NB4 (cell line): ENCODE measurements at regions not wholly inside any gene's neighbourhood (a gene's known extent, or its start where the extent isn't known, plus 50 kb on each side); places are given as distances from the start of the nearest gene placed in this dataset.
A peak's percentile ranks its signal among the peaks of the same experiment; 100 is the strongest.

ENCODE experiments used
- DNase-seq: peaks from one replicate; pipeline ENCODE4 v3.0.0; 2010; ENCODE audit warnings: low read depth
- H3K4me3 ChIP-seq: one replicate; pipeline ENCODE4 v1.5.1; 2011; ENCODE audit warnings: mild to moderate bottlenecking, low read depth, low read length, moderate library complexity
- CTCF ChIP-seq: IDR thresholded peaks from one replicate; pipeline ENCODE4 v1.5.1; 2012; ENCODE audit warnings: low read depth, low read length
- MAX ChIP-seq: IDR thresholded peaks from 2 replicates; pipeline ENCODE4 v1.6.1; 2011; ENCODE audit warnings: low read depth, low read length
- MYC ChIP-seq: IDR thresholded peaks from 2 replicates; pipeline ENCODE4 v1.6.1; 2011; ENCODE audit warnings: low read depth, low read length
- POLR2A ChIP-seq: IDR thresholded peaks from 2 replicates; pipeline ENCODE4 v1.6.1; 2011; ENCODE audit warnings: mild to moderate bottlenecking; ENCODE audit not compliant: insufficient read length; ENCODE audit errors: extremely low read depth

DNA sequence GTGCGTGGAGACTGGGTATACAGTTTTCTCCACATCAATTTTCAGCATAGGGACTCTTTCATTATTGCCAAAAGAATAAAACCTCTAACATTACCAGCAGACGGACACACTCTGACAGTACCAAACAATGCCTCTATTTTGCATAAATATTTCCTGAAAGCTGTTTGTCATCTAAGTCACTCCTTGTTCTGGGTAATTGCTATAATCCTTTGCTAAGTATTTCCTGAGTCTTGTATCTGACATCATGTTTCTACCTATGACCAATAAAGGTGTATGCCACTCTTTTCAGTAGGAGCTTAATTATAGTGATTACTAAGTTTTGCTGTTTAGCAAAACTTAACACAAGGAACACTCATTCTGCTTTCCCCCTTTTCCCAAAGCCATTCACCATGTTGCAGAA, 886.5 kb downstream of the SLITRK6 start:
- H3K4me3 ChIP-seq, result no peak overlapping the region
- TF ChIP-seq CTCF (no peak), POLR2A (no peak), MYC (no peak), MAX (no peak)
- DNase-seq, result no peak

- H3K4me3 ChIP-seq, result no peak overlapping the region
- no peak for DNase-seq
- no peak for TF ChIP-seq CTCF
- no peak for TF ChIP-seq MYC
- TF ChIP-seq POLR2A, result no peak
- TF ChIP-seq MAX, result no peak
Observed at GRCh38 chr13:84910423-84910822, 888.8 kb downstream of the SLITRK6 start.

- no peak for DNase-seq
- TF ChIP-seq MYC, result no peak
Observed at GRCh38 chr13:84903391-84903790, 895.8 kb downstream of the SLITRK6 start.

DNA sequence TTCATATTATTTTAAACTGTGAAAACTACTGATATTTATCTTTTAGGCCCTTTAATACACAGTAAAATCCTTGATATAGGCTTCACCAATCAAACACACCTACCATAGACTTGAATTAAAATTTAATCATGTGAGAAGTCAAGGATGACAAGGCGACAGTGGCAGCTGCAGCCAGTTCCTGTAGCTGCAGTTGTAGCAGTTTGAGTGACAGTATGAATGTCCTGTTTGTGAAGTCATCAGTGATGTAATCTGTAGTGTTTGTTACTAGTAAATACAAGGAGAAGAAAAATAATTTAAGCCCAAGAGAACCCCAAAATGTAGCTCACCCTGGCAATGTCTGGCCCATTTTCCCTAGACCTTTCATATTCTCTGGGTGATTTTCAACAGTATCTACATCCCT, 897.0 kb downstream of the SLITRK6 start:
- no peak for DNase-seq
- TF ChIP-seq CTCF (no peak), POLR2A (no peak), MAX (no peak), MYC (no peak)
- no peak overlapping the region for H3K4me3 ChIP-seq

More at GRCh38 chr13:84903391-84903790, 895.8 kb downstream of the SLITRK6 start:
- H3K4me3 ChIP-seq, result no peak overlapping the region

GRCh38 chr13:84896128-84896527, 903.1 kb downstream of the SLITRK6 start:
- DNase-seq, result peak; percentile 70

DNA sequence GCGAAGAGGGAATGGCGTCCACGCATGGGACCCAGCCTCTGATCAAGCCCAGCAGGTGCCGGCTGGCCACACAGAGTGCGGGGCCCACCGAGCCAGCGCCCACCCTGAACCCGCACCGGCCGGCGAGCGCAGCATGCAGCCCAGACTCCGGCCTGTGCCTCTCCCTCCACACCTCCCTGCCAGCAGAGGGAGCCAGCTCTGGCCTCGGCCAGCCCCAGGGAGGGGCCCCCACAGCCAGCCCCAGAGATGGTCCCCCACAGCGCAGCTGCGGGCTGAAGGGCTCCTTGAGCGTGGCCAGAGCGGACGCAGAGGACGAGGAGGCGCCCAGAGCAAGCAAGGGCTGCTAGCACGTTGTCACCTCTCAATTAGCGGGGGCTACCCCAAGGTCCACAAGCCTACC, 904.5 kb downstream of the SLITRK6 start:
- no peak for DNase-seq
- no peak overlapping the region for H3K4me3 ChIP-seq
- TF ChIP-seq CTCF, result no peak
- no peak for TF ChIP-seq MAX
- TF ChIP-seq MYC, result no peak
- TF ChIP-seq POLR2A, result no peak

More at GRCh38 chr13:84896128-84896527, 903.1 kb downstream of the SLITRK6 start:
- TF ChIP-seq MAX (no peak), CTCF (peak; percentile 55)
- no peak overlapping the region for H3K4me3 ChIP-seq
